NCI-H2171 treated with DMSO at 0.1 percent for 48 hours (cell line): ENCODE measurements at regions not wholly inside any gene's neighbourhood (a gene's known extent, or its start where the extent isn't known, plus 50 kb on each side); places are given as distances from the start of the nearest gene placed in this dataset.

Source experiments
- DNase-seq: peaks from one replicate; lab custom pipeline; 2025; lab: John Stamatoyannopoulos, UW

- DNase-seq: no peak
These were observed 99.8 kb upstream of the PMFBP1 start for GRCh38 chr16:72271699-72272240.

DNA sequence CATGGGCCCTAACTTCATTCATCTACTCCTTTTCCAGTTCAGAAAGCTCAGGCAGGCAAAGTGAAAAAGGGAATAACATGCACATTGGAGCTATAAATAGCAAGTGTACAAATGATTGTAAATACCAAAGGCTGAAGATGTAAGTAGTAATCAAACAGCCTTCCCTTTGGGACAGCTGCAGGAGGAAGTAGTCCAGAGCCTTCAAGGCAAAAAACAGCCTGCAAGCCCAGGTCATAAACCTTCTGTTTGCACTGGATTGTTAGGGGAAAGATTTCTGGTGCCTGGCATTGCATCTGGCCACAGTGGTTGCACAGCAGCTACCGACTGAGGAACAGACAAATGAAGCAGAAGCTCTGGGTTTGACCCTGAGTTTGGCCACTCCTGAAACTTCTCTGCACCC is 98.6 kb upstream of the PMFBP1 start:
- DNase-seq: no peak

GRCh38 chr16:72266836-72267235 is 94.9 kb upstream of the PMFBP1 start:
- DNase-seq: no peak

DNA sequence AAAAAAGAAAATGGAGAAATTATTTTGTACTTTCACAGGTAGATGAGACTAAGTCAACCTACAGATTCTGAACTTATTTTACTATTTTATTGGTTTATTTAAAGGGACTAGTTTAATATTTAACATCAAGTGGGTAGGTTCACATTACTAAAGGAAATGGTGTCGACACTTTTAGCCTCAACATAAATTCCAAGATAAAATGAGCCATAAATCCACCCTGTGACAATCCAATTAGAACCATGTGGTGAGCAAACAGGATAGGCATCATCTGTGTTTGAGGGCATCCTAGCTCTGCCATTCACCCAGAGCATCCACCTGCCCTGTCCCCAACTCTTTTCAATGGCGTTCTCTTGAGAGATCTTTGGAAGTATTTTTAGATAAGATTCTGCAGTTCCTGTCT is 92.8 kb upstream of the PMFBP1 start:
- DNase-seq: no peak

DNA sequence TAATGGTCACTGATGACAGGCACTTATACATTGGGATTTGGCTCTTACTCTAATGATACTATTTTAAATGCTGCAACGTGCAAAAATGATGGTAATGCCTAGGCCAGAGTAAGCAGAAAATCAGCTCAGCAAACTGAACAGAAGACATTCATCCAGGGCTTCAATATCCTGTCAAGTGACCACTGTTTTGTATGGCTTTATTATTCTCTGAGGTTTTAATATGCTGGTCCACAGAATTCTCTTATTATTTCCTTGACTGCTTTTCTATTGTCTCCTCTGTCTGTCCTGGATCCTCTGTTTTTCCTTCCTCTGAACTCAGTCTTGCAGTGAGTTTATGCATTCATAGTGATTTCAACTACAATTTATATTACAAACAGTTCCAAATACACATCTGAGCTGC is 90.8 kb upstream of the PMFBP1 start:
- no peak for DNase-seq

- no peak for DNase-seq
These were observed 89.2 kb upstream of the PMFBP1 start for GRCh38 chr16:72261127-72261526.

- DNase-seq: no peak
These were observed 84.6 kb upstream of the PMFBP1 start for GRCh38 chr16:72256398-72257066.

- DNase-seq: no peak
These were observed 83.8 kb upstream of the PMFBP1 start for GRCh38 chr16:72255786-72256185.

DNA sequence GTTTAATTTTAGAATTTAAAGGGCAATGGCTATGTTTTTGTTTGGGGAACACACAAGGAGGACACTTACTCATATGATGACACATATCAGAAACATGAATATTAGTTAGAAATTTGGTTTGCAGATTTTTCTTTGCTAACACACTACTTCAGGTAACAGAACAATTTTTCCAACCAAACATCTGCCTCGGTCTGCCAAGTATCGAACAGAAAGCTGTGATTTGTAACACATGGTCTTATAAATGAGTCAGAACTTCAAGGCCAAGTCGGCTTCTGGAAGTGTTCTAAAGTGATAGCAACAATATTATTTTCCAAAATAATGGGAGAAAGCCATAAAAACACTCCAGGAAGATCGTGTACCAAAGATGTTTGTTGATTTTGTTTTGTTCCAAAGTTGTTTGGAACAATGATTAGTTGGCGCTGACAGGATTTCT is 75.9 kb upstream of the PMFBP1 start:
- DNase-seq: no peak

DNA sequence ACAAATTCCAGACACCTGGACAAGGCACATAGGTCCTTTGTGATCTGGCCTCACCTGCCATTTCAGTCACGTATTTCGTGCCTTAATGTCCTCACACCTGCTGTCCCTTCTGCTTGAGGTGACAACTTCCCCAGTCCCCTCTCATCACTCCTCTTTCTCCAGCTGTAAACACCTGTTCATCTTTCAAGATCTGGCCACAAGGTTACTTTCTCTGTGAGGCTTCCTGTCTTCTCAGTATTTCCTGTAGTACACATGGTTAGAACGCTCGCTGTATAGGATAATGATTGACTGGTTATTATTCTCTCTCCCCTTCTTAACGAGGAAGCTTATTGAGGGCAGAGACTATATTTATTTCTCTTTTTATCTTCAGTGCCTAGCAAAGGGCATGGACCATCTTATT is 74.5 kb upstream of the PMFBP1 start:
- no peak for DNase-seq

DNA sequence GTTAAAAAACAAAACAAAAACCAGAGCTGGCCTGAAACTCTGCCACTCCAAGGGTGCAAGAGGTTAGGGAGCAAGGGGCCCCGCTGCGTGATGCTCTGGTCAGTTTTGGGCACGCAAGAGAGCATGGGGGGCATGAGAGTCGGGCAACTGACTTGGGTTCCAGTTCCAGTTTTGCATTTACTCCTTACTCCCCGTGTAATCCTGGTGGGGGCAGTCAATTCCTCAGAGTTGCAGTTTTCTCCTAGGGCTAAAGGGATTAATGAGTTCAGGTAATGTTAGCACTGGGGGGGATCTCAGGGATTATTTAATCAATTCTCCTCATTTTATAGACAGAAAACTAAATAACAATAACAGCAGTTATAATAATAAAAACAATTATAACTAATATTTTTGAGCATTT is 72.9 kb upstream of the PMFBP1 start:
- no peak for DNase-seq

DNA sequence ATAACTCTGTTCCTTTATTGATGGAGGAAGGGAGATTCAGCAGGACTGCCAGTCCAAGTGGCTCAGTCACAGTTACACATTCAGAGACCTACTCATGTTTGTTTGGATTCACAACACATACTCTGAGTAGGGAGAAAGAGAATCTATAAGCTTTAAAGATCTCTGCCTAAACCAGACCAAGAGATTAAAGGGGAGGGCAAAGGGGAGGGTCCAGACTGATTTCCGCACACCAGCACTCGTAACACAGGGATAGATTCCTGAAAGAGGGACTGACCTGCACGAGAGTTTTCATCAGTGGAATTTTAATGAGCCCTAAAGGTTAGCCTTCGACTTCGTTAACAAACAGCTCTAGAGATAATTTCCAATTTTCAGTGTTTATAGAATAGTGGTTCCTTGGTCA is 71.7 kb upstream of the PMFBP1 start:
- DNase-seq: no peak

GRCh38 chr16:72242757-72243156 is 70.8 kb upstream of the PMFBP1 start:
- DNase-seq: no peak

DNA sequence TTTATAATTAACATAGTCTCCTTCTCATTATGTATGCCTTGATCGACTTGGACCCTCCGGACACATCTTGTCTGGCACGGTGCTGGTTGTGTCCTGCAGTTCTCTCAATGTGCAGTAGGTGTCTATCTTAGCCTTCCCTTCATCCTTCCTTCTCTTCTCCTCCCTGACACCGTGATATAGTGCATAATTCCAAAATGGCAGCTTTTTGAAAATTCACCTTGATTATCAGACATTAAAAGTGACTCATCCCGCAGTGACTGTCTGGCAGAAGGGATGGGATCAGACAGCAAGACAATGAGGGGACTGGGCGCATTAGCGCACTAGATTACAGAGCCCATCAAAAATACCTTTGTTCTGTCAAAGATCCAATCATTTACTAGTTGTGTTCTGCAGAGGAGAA is 70.0 kb upstream of the PMFBP1 start:
- peak; percentile 64 for DNase-seq

DNA sequence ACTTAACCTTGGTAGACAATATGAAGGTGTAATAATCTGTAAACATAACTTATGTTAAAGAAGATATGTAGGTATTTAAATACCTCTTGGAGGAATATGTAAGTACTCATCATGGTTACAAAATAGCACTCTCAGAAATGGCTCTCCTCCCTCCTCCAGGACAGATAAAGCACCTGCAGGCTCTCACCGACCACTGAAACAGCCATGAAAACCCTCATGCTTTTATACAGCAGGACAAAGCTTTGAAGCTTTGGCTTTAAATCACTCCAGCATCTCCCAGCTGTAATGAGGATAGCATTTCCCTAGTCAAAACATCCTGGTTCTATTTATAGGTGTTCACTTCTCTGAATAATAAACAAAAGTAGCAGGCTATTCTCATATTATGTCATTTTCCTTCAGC is 69.1 kb upstream of the PMFBP1 start:
- no peak for DNase-seq

- DNase-seq: peak; percentile 95
These were observed 68.5 kb upstream of the PMFBP1 start for GRCh38 chr16:72240466-72240865.

DNA sequence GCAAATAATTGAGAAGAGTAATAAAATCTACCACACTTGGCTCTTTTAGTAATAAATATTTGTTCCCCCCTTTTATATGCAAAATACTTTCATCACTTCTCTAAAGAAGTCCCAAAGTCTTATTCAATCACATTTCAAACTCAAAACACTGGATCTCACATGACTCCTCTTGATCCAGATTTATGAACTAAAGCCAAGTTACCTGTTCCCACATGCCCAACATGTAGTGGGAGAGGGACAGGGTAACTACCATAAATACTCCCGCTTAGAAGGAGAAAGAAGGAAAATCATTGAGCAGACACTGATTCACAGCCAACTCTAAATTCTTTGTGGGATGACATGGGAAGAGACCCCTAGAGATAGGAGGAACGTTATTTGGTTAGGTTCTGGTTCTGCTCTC is 64.9 kb upstream of the PMFBP1 start:
- DNase-seq: no peak

GRCh38 chr16:72234387-72234786 is 62.4 kb upstream of the PMFBP1 start:
- no peak for DNase-seq

DNA sequence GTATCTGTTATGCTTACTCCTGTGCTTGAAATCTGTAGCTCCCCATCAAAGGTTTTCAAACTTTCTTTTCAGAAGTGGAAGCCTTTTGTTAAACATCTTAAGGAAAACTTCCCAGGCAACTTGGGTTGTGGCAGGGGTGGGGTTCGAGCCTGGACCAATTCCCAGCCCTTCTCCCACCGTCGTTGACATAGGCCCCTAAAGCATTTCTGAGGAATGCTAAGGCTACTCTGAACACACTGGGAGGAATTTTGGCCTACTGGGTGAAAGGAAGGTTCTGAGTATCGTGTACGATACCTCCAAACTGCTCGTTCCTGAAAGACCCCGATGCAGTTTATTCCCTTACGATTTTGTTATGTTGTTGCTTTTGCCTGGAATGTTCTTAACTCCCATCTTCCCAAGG is 56.1 kb upstream of the PMFBP1 start:
- no peak for DNase-seq

DNA sequence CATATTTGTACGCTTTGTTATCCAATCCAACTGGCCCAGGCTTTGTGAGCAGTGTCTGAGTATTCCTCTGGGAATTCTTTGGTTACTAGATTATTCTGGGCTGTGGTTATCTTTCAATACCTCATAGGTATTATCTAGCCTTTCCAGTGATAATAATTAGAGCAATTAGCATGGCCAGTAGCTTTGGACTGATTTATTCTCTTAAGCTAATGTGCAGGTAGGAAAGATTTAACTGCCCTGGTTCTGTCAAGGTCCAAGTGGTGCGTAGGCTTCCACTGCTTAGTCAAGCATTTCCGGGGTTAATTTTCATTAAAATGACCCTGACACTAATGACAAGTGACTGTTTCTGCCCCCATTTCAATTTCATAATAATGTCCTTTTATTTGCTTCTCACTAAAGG is 54.2 kb upstream of the PMFBP1 start:
- DNase-seq: no peak

GRCh38 chr16:72224260-72224768 is 52.4 kb upstream of the PMFBP1 start:
- DNase-seq: peak; percentile 65

DNA sequence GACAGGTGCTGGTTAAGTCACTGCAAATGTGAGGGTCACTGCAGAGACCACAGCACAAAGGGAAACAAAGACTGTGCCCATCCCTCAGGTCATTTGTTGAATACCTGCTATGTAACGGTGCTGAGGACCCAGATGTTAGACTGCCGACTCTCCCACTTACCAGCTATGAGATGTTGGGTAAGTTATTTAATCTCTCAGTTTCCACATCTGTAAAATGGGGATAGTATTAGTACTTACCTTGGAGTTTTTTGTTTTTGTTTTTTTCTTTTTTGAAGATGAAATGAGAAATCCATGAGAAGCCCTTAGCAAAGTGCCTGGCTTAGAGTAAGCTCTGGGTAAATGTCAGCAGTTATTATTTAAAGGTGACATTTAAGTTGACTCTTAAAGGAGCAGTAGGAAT is 50.5 kb upstream of the PMFBP1 start:
- no peak for DNase-seq
